ENCODE measurements at regions not wholly inside any gene's neighbourhood (a gene's known extent, or its start where the extent isn't known, plus 50 kb on each side); places are given as distances from the start of the nearest gene placed in this dataset.
"Not testable (repeated sequence)": the region's sequence is repeated elsewhere in the genome, so short reads cannot be mapped to it uniquely, and the experiment has no call there.

DNA sequence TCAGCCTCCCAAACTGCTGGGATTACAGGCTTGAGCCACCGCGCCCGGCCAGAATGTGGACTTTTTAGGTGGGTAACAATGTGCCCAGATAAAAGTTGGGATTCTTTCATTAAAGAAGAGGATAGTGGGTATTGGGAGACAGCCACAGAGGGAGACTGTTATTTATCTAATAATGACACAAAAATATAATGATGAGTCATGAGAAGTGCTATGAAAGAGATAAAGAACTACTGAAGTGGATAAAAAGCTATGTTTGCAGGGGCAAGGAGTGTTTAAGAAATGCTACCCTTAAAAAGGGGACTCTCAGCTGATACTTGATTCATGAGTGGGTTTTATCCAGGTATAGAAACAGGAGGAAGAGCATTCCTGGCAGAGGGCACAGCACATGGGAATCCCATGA lies 143.6 kb upstream of the ERCC6L2 start:
- DNase-seq: no peak

DNA sequence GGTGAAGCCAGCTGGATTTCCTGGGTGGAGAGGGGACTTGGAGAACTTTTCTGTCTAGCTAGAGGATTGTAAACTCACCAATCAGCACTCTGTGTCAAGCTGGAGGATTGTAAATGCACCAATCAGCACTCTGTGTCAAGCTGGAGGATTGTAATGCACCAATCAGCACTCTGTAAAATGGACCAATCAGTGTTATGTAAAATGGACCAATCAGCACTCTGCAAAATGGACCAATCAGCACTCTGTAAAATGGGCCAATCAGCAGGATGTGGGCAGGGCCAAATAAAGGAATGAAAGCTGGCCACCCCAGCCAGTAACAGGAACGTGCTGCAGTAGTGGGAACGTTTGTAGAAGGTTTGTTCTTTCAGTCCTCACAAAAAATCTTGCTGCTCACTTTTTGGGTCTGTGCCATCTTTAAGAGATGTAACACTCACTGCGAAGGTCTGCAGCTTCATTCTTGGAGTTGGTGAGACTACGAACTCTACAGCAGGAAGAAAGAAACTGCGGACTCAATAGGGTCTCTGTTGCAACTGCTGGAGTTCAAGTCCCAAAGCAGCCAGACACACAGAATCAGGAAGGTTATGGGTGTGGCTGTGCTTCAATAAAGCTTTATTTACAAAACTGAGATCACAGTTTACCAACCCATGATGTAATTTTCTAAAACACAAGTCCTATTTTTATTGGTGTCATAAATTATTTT lies 145.7 kb upstream of the ERCC6L2 start:
- DNase-seq: no peak

DNA sequence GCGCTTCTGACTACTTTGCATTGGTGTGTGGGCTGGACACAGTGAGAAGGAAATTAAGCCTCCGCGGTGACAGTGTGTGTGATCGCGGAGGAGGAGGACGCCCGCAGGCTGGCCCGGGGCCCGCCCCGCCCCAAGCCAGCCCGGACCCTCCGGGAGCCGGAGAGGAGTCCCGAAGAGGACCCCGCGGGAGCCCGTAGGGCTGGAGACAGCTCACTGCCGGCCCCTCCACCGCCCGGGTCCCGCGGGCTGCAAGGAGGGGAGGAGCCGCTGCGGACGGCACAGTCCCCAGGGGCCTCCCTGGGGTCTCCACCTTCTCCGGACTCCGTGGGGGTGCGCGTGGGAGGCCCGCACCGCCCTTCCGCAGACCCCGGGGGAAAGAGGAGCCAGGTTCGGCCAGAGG lies 146.4 kb upstream of the ERCC6L2 start:
- no peak for DNase-seq

DNA sequence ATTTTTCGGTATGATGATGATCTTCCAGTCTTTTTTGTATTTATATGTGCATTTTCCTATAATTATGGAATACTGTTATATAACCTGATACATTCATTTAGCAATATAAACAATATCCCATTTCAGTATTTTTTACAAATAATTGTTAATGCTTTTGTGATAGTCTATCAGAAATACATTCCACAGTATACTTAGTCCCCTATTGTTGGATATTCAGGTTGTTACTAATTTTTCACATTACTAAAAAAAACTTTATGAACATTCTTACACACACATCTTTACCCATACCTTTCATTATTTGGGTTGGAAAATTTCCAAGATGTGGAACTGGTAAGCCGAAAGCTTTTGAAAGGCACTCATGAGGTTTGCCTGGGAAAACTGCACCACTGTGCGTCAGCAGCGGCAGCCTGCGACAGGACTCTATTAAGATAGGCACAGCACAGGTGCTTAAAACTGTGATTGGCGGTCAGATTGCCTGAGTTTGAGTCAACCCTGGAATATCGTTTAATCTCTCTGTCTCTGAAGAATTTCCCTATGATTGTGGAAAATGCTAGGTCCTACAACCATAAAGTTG lies 147.5 kb upstream of the ERCC6L2 start:
- DNase-seq: no peak

DNA sequence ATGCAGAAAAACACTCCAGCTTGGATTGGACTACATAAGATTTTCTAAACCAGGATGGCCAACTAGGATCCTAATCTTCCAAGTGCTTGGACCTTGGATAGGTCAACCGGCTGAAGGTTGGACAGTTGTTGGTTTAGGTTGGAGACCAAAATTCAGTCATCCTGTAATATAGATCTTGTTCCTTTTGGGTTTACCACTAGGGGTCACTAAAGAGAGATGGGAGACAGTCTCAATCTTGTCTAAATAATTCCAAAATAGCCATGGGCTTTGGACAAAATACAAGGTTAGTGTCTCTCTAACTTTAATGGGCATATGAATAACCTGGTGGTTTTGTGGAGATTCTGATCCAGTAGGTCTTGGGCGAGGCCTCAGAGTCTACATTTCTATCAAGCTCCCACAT lies 148.7 kb upstream of the ERCC6L2 start:
- no peak for DNase-seq

DNA sequence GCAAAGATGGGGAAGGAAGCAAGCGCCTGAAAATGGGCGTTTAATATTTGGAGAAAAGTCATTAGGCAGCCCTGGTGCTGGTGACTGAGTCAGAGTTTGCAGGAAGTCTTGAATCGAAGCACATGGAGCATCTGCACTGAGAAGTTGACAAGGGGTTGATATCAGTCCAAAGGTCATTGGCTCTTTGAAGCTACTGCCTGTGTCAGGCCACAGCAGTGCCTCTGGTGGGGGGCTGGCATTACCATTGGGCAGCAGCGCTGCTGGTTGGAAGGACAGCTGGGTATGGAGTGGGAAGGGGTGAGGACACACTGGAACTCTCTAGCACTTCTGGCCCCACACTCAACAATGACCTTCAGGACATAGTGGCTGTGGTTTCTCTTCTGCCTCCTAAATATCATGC lies 150.4 kb upstream of the ERCC6L2 start:
- no peak for DNase-seq

DNA sequence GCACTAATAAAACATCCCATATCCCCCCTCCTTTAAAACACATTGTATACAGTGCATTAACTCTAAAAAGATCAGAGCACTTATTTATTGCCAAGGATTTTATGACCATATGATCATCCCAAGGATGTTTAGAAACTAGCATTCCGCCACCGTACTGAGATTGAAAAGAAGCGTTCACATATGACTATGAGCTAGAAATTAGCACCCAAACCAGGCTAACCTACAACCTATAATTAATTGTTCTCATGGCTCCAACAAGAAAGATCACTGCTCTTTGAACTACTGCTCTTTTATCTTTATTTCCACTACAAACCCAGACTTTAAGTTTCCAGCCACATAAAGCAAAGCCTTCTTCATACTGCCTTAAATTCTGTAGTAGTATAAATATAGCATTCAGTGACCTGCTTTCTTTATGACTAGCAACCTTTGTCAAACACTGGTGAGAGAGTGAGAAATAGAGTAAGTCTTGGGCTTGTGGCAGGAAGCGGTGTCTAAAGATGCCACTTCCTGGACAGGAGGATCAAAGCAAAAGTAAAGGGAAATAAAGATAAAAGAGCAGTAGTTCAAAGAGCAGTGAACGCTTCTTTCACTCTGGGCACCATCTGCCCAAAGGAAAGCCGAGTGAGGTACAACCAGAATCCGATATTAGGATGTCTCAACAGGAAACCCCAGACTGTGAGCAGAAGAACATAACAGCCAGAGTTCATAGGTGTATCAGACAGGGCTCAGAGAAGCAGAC lies 151.1 kb upstream of the ERCC6L2 start:
- DNase-seq: no peak

DNA sequence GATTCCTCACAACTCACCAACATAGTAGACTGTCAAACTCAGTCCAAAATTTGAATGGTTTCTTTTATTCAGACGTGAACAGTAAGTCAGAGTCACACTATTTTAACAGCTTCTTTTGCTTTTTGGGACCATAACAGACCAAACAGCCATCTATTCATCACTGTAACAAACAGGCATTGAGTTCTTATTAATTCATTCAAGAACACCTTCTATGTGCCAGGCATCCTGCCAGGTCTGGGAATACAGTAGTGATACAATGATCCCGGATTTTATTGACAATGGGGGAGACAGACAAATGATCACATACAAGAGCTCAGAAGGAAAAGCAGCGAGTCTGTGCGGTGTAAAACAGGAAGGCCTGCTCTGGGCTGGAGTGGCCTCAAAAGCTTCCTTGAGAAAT lies 153.3 kb upstream of the ERCC6L2 start:
- DNase-seq: no peak

DNA sequence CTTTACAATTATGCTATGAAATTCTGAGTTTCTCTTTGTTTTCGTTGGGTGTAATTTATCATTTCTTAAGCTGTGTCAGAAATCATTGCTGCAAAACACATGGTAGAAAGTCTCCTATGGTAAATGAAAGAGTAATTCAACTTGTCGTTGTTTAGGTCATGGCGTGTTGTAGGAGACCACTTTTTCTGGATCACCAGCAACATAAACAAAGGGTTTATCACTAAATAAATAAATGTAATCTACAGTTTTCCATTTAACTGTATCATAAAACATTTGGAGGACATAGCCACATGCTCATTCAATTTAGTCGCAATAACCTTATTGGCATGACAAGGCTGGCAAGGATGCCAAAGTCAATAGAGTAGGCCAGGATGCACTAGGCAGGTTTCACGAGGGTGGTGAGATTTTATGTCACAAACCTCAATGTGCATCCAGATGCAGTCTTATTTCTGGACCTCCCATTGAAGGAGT lies 154.4 kb upstream of the ERCC6L2 start:
- no peak for DNase-seq

DNA sequence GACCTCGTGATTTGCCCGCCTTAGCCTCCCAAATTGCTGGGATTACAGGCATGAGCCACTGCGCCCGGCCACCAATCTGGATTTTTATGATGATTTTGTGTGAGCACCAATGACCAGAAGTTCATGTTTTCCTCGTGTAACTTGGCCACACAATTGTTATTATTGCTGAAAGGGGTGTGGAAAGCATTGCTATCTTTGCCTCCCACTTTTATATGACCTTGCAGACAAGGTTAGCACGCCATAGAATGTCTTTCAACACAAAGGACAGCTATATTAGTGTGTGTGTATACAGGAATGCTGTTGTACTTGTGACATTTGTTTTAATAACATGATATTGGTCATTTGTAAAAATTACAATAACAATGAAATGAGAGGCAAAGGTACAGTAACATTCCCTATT lies 155.0 kb upstream of the ERCC6L2 start:
- no peak for DNase-seq

DNA sequence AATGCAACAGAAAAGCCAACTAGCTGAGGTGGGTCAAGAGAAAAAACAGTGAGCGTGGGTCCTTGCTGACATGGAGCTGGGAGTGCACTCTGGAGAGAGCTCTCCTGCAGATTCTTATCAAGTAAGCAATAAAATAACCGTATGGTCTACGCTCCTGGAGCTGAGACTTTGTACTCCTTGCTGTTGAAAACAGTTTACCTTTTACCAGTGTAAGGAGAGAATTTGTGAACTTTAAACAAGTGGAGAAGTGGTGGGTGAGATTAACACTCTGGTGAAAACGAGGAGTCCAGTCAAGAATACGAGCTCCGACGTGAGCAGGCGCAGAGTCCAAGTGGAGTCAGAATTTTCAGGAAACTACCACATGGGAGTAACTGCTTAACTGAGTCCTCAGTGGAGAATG lies 156.1 kb upstream of the ERCC6L2 start:
- DNase-seq: no peak

DNA sequence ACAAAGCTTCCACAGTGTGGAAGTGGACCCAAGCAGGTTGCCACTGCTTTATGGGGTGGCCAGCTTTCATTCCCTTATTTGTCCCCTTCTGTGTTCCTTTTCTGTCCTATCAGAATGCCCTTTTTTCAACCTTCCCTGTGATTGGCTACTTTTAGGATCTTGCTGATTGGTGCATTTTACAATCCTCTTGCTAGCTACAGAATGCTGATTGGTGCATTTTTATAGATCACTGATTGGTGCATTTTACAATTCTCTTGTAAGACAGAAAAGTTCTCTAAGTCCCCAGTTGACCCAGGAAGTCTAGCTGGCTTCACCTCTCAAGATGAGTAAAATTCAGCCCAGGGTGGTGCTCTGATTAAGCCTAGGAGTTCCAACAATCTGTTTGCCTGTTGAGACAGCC lies 157.2 kb upstream of the ERCC6L2 start:
- DNase-seq: no peak

DNA sequence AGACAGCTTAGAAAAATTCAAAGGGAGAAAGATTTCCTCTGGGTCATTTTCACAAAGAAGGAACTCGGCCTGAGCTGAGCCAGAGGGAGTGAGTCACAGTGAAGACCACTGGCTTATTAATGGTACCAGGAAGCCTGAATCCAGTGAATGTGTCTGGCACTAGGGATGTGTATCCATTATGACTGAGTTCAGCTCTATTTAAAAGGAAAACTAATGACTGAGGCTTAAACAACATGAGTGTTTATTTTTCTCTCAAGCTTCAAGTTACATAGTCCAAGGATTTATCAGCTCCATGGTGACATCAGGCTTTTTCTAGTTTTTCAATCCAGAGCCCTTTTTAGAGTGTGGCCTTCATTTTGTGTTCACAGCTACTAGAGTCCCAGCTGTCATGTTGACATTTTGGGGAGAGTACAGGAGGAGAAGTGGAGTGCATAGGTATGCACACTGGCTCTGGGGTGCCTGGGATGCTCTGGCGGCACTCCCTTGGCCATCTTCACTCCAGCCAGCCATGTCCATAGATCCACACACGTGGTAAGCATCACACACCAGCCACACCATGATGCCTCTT lies 159.5 kb upstream of the ERCC6L2 start:
- no peak for DNase-seq

DNA sequence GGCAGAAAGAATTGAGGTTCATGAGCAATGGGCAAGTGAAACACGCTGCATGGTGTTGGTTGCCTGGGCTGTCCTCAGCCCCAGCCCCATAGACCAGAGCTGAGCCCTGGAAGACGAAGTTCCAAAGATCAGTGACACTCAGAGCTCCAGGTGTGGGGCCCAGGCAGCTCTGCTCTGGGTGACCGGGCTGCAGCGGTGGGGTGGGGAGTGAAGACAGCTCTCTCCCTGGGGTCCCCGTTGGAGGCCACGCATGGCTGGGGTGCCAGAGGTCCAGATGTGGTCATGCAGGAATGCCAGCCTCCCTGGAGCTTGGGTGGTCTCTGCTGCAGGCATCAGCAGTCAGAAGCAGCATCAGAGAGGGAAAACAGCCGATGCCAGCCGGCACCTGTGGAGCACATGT lies 165.0 kb upstream of the ERCC6L2 start:
- DNase-seq: no peak

DNA sequence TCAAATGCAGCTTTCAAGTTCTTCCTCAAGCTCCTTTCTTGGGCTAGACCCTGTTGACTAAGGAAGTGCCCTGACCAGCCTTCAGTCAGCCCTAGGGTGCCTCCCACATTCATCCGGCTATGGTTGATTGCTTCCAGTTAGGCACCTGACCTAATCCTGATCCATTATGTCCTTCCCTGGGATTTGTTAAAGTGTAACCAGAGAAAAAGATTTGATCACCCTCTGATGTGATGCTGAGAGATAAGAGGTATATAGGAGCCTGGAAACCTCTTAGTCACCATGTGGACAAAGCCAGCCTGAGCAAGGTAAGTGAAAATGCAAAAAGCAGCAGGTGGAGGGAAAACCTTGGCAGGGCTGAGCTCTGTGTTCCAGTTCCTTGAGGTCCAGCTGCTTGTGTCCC lies 178.8 kb upstream of the ERCC6L2 start:
- no peak for DNase-seq

DNA sequence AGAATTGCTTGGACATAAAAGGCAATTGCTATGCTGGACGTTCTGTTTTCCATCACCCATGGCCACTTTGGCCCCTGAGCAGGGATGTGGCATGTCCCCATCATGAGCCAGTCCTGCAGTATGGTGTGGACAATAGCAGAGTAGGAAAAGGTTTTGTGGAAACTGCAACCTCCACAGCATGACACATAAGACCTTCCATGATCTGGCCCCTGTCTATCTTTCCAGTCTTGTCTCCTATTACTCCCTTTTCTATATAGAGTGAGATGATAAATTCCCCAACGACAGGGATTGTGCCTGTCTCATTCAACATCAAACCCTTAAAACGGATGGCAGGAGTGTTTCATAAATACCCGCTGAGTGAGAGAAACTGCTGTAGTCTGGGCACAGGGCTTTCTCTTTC lies 174.7 kb upstream of the PTCH1 start:
- DNase-seq: no peak

DNA sequence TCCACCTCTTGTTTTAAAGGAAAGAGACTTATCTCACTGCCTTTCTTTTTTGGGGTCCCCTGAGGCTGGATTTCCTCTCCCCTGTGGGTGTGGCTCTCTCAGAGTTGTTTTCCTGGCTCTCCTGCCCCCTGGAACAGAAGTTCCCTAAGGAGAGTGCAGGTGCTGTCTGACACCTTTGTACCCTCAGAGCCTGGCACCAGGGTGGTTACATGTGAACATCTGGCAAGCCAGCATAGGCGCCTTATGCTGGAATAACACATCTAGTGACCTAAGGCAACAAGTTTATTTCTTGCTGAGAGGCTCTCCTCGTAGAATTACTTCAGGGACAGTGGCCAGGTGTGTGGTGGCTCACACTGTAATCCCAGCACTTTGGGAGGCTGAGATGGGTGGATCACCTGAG lies 172.9 kb upstream of the PTCH1 start:
- no peak for DNase-seq

DNA sequence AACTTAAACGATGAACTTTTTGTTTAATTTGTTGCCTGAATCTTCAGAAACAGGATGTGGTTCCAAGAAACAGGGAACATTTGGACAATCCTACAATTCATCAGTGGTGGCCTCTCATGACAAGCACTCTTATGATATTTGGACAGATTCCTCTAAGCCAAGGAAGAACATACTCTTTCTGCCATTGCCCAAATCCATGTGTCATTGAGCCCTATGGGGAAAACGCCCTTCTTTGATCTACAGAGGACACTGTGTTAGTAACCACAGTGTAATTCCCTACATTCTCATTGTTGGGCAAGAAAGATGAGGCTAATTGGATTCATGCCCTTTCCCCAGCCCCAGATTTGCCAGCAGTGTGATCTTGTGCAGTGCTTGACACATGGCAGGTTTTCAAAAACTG lies 167.7 kb upstream of the PTCH1 start:
- no peak for DNase-seq

DNA sequence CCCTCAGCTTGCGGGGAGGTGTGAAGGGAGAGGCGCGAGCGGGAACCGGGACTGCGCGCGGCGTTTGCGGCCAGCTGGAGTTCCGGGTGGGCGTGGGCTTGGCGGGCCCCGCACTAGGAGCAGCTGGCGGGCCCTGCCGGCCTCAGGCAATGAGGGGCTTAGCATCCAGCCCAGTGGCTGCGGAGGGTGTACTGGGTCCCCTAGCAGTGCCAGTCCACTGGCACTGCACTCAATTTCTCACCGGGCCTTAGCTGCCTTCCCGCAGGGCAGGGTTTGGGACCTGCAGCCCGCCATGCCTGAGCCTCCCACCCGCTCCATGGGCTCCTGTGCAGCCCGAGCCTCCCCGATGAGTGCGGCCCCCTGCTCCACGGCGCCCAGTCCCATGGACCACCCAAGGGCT lies 163.5 kb upstream of the PTCH1 start:
- DNase-seq: not testable (repeated sequence)

DNA sequence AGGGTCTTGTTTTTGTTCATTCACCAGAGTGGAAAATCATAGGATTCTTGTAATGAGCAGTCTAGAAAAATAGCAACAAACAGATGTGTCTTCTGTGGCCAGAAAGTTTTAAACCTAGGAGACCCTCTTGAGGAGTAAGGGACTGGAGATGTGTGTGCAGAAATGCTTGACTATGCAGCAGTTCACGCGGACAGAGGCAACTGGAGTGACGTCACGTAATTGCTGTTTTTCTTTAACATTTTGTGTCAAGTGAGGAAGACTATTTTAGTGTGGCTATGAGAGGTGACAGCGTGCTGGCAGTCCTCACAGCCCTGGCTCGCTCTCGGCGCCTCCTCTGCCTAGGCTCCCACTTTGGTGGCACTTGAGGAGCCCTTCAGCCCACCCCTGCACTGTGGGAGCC lies 163.1 kb upstream of the PTCH1 start:
- DNase-seq: no peak

DNA sequence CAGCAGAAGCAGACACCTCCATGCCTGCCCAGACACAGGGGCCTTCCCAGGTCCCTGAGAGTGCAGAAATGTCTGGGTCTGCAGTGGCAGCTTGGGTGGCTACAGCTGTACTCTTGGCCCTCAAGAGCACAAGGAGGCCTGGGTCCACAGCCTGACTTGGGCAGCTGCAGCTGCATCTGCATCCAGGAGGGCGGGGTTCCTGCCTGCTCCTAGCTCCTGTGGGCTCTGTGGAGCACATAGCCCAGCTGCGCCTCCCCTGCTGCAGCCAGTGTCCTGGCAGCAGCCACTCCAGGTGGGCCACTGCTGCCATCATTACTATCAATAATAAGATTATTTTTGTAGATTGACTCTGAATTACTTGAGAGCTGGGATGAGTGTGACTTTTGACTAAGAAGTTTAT lies 162.0 kb upstream of the PTCH1 start:
- no peak for DNase-seq

DNA sequence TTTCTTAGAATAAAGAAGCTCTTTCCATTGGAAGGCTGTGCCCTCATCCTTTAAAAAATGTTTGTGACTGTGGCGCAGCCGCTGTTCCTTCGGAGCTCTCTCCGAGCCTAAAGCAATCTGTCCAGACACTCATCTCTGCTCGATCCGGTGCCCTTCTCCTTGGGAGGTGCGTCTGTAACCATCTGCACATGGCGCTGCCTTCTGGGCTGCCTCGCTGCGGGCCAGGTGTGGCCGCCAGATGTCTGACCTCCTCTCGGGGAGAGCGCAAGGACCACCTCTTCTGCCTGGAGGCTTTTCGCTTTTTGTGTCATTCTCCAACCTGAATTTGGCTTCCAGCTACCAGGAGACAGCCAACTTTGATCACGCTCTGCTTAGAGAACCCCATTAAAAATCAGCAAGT lies 153.4 kb upstream of the PTCH1 start:
- no peak for DNase-seq

DNA sequence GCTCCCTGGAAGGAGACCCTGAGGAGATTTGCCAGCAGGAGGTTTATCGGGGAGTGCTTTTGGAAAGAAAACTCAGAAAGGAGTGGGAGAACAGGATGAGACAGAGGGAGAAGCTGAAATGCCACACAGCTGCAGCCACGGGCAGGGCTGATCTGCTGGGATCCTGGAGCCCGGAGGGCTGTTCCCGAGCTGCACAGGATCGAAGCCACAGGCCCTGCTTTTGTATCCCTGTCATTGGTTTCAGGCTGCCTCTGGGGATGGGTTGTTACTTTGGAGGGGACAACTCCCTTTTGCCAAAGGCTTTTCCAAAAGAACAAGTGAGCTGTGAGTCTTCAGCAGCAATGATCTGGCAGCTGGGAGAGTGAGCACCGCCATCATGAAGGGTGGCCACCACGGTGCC lies 152.5 kb upstream of the PTCH1 start:
- no peak for DNase-seq

DNA sequence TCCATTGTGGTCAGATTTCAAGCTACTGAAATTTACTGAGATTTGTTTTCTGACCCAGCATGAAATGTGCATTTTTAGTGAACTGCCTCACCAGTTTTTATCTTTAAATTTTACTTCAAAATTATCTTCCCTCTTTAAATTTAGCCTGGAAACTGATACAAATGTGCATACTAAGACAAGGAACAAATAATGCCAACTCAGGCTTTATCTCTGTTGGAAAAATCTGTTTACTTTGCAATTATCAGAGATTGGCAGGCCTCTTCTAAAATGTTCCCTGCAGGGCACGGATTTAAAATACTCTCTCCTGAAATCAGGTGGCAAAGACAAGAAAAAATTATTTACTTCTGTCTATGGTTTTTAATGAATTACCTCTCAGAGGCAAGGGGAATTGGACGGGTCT lies 151.0 kb upstream of the PTCH1 start:
- no peak for DNase-seq

Measured in skin of body (tissue), 1 donor.